ENCODE measurements at regions not wholly inside any gene's neighbourhood (a gene's known extent, or its start where the extent isn't known, plus 50 kb on each side); places are given as distances from the start of the nearest gene placed in this dataset.
A peak's percentile ranks its signal among the peaks of the same experiment; 100 is the strongest.

- DNase-seq (ENCODE audit: low read depth) = no peak
- no peak overlapping the region for H3K4me3 ChIP-seq (ENCODE audit: control insufficient read depth, low read depth, low read length)
- TF ChIP-seq CTCF (conservative IDR thresholded peaks at IDR 0.05; ENCODE audit: control insufficient read depth, insufficient read depth, low read depth, low read length) = no peak
These were observed 222.2 kb upstream of the NUDT6 start for GRCh38 chr4:123144616-123145015.

GRCh38 chr4:123158576-123158975 is 236.2 kb upstream of the NUDT6 start:
- H3K4me3 ChIP-seq (ENCODE audit: control insufficient read depth, low read depth, low read length) = no peak overlapping the region
- TF ChIP-seq CTCF (conservative IDR thresholded peaks at IDR 0.05; ENCODE audit: control insufficient read depth, insufficient read depth, low read depth, low read length) = no peak
- DNase-seq (ENCODE audit: low read depth) = no peak

- DNase-seq (ENCODE audit: low read depth) = no peak
- TF ChIP-seq CTCF (conservative IDR thresholded peaks at IDR 0.05; ENCODE audit: control insufficient read depth, insufficient read depth, low read depth, low read length) = no peak
- no peak overlapping the region for H3K4me3 ChIP-seq (ENCODE audit: control insufficient read depth, low read depth, low read length)
These were observed 237.1 kb upstream of the NUDT6 start for GRCh38 chr4:123159479-123159878.

GRCh38 chr4:123162859-123163258 is 233.7 kb upstream of the SPRY1 start:
- DNase-seq (ENCODE audit: low read depth) = no peak
- no peak overlapping the region for H3K4me3 ChIP-seq (ENCODE audit: control insufficient read depth, low read depth, low read length)
- TF ChIP-seq CTCF (conservative IDR thresholded peaks at IDR 0.05; ENCODE audit: control insufficient read depth, insufficient read depth, low read depth, low read length) = no peak

GRCh38 chr4:123163501-123163900 is 233.1 kb upstream of the SPRY1 start:
- TF ChIP-seq CTCF (conservative IDR thresholded peaks at IDR 0.05; ENCODE audit: control insufficient read depth, insufficient read depth, low read depth, low read length) = no peak
- H3K4me3 ChIP-seq (ENCODE audit: control insufficient read depth, low read depth, low read length) = no peak overlapping the region
- peak; percentile 20 for DNase-seq (ENCODE audit: low read depth)

- H3K4me3 ChIP-seq (ENCODE audit: control insufficient read depth, low read depth, low read length) = no peak overlapping the region
- no peak for TF ChIP-seq CTCF (conservative IDR thresholded peaks at IDR 0.05; ENCODE audit: control insufficient read depth, insufficient read depth, low read depth, low read length)
- DNase-seq (ENCODE audit: low read depth) = no peak
These were observed 230.6 kb upstream of the SPRY1 start for GRCh38 chr4:123166023-123166422.

- TF ChIP-seq CTCF (conservative IDR thresholded peaks at IDR 0.05; ENCODE audit: control insufficient read depth, insufficient read depth, low read depth, low read length) = no peak
- no peak overlapping the region for H3K4me3 ChIP-seq (ENCODE audit: control insufficient read depth, low read depth, low read length)
- no peak for DNase-seq (ENCODE audit: low read depth)
These were observed 228.7 kb upstream of the SPRY1 start for GRCh38 chr4:123167931-123168330.
